ENCODE measurements at regions not wholly inside any gene's neighbourhood (a gene's known extent, or its start where the extent isn't known, plus 50 kb on each side); places are given as distances from the start of the nearest gene placed in this dataset.
A peak's percentile ranks its signal among the peaks of the same experiment; 100 is the strongest.

GRCh38 chr9:94159069-94159939 is 75.0 kb downstream of the PTPDC1 start:
- no peak for DNase-seq

GRCh38 chr9:94160594-94161501 is 76.6 kb downstream of the PTPDC1 start:
- no peak for DNase-seq

GRCh38 chr9:94161673-94162072 is 77.4 kb downstream of the PTPDC1 start:
- DNase-seq: no peak

GRCh38 chr9:94164806-94165549 is 80.7 kb downstream of the PTPDC1 start:
- DNase-seq: peak in 1 of 2 donors; percentile 13

- peak; percentile 83 to 96 for DNase-seq
Measured at GRCh38 chr9:94165592-94166235, 81.5 kb downstream of the PTPDC1 start.

GRCh38 chr9:94166236-94166975 is 82.1 kb downstream of the PTPDC1 start:
- DNase-seq: peak; percentile 90 to 96

- DNase-seq: no peak
Measured at GRCh38 chr9:94166976-94167346, 82.7 kb downstream of the PTPDC1 start.

GRCh38 chr9:94167376-94167890 is 83.2 kb downstream of the PTPDC1 start:
- no peak for DNase-seq

- DNase-seq: no peak
Measured at GRCh38 chr9:94168203-94169000, 84.1 kb downstream of the PTPDC1 start.

GRCh38 chr9:94169968-94170367 is 85.7 kb downstream of the PTPDC1 start:
- DNase-seq: no peak

- DNase-seq: no peak
Measured at GRCh38 chr9:94173632-94174031, 85.5 kb upstream of the ZNF169 start.

- no peak for DNase-seq
Measured at GRCh38 chr9:94174164-94174563, 84.9 kb upstream of the ZNF169 start.

GRCh38 chr9:94175669-94176068 is 83.4 kb upstream of the ZNF169 start:
- no peak for DNase-seq

- no peak for DNase-seq
Measured at GRCh38 chr9:94176608-94177007, 82.5 kb upstream of the ZNF169 start.

- DNase-seq: no peak
Measured at GRCh38 chr9:94178927-94179326, 80.2 kb upstream of the ZNF169 start.

- DNase-seq: no peak
Measured at GRCh38 chr9:94181408-94182181, 77.5 kb upstream of the ZNF169 start.

GRCh38 chr9:94182532-94182931 is 76.6 kb upstream of the ZNF169 start:
- DNase-seq: no peak

- no peak for DNase-seq
Measured at GRCh38 chr9:94183240-94183999, 75.7 kb upstream of the ZNF169 start.

- DNase-seq: no peak
Measured at GRCh38 chr9:94188246-94188645, 70.9 kb upstream of the ZNF169 start.

All from bone marrow (tissue), 2 donors.